ENCODE measurements at regions not wholly inside any gene's neighbourhood (a gene's known extent, or its start where the extent isn't known, plus 50 kb on each side); places are given as distances from the start of the nearest gene placed in this dataset.
"Not testable (repeated sequence)": the region's sequence is repeated elsewhere in the genome, so short reads cannot be mapped to it uniquely, and the experiment has no call there.

DNA sequence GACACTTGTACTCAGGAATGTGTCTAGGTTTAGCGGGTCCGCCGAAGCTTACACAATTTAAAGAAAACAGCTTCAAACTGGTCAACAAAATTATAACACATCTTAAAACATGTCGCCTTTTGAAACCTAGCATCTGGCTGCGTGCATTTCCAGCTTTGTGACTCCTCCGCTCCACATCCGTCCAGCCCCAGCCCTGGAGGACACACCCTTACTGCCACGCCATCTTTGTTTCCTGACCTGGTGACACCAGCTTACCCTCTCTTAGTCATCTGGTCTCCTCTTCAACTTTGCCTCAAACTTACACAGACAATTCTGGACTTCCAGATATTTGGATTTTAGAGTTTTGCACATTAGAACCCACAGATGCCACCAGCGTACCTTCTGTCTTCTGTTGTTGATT is 198.7 kb upstream of the VSTM2A start:
- DNase-seq (ENCODE audit: low read depth in 3 of 3, low spot score in 2 of 3) = no peak

DNA sequence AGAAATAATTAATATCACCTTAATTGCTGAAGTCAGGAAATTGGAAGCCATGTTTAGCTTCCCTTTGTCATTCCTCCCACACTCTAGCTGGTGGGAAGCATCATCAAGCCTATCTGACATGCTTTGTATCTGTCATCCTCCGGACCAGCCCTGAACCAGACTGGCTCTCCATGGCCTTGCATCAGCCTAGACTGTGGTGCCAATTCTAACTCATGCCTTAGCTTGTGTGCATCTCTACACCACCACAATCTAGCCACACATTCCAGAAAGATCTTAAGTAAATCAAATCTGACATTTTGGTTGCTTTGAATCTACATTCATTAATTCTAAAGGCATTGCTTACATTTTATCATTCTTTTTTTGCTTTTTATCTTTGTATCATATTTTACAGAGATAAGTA is 196.4 kb upstream of the VSTM2A start:
- no peak for DNase-seq (ENCODE audit: low read depth in 3 of 3, low spot score in 2 of 3)

DNA sequence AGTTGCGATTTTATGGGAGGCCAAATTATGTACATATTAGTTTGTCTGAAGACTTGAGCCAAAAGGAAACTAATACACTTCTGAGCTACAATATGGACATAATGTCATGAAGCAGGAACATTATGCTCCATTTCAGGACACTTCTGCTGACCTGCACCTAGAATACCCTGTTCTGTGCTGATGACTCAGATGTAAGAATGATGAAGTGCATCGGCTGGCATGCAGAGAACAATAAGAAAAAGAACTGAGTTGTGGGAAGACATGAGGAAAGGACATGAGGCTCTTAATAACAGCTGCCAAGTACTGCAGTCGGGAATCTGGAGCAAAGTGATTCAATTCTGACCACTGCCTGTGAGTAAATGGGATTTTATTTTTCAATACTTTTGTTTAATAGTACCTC is 192.9 kb upstream of the VSTM2A start:
- DNase-seq (ENCODE audit: low read depth in 3 of 3, low spot score in 2 of 3) = no peak

DNA sequence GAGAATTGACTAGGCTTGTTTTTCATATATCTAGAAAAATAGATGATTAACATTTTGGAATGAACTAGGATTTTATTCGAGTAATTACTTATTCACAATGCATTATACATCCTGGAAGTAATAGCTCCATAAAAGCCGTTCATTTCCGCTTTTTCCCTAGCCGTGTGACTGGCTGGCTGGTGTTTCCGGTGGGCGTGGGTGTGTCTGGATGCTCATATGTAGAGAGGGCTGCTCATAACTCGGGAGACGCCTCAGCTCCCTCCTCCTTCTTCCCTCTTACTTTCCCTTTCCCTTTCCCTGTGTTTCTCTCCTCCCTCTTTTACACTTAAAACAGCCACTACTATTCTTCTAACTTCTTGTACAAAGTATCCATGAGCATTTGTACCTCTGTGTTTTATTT is 187.7 kb upstream of the VSTM2A start:
- DNase-seq (ENCODE audit: low read depth in 3 of 3, low spot score in 2 of 3) = no peak

DNA sequence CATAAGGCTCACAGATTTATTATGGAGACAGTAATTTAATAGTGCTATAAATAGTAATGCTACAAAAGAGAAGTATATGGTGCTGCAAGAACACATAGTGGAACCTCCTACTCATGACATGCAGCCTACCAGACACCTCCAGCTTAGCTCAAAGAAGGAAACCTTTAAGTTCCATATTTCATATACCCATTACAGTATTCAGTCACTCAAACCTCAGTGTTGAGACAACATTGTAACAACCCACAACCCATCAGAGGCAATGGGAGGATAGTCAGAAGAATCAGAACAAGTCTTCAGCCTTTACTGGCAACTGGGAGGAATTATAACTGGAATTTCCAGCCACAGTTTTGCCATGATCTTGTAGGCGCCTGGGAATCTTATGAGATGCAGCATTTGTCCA is 186.3 kb upstream of the VSTM2A start:
- no peak for DNase-seq (ENCODE audit: low read depth in 3 of 3, low spot score in 2 of 3)

DNA sequence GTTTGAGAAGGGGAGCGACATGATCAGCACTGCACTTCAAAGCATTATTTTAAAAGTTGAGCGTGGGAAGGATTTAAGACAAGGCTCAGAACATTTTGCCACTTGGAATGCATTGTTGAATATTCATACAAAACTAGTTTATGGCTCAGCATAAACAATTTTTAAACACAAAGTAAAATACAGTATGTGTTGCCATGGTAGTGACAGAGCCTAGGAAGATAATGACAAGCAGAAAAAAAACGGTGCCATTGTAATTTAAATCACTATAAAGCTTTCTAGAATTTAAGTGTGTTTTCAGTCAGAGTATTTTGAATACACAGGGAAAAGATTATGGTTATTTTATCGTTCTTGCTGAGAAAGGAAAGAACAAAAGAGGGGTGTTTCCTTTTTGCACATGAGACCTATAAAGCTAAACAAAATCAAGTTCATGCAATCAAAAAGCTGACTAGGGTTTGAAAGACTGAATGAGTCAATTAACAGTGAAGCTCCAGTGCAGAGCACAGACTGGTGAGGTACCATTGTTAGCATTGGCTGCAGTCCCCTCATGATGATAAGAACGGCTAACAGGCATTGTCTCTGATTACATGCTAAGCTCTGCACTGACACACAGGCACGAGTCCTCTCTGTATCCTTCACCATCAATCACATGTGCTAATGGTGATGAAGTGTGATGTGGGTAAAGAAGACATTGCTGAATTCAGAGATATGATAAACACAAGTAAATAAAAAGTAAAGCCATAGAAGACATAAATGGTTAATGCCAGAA is 181.9 kb upstream of the VSTM2A start:
- no peak for DNase-seq (ENCODE audit: low read depth in 3 of 3, low spot score in 2 of 3)

DNA sequence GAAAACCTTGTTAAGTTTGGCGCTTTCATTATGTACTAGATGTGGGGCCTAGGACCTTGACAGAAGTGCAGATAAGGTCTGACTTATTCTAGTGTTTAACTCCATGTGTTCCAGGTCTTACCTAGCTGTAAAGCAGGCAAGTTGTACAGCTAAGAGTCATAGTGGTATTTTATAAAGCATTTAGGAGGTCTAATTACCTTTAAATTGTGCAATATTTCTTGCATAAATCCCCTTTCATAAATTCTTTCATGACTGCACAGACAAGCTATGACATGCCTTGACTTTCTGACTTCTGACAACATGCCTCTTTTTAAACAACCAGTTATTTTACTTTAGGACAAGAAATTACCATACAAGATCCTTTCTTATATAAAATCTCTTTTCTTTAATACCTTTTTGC is 151.6 kb upstream of the VSTM2A start:
- DNase-seq (ENCODE audit: low read depth in 3 of 3, low spot score in 2 of 3) = no peak

DNA sequence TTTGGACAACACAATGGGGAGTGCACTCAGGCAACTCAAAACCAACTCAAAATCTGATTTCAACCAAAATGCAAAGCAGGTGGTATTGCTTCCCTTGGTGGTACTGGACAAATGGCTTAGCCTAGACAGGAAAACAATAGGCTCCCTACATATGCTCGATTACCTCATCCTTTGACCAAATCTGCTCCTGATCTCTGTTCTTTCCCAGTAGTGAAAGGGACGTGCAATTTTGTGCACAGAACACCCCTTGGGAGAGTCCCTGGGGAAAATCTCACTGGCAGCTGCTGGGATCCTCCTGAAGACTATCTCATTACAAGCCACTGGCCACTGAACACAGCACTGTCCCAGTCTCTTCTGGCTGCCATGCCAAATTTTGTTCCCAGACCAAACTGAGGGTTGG is 149.2 kb upstream of the VSTM2A start:
- DNase-seq (ENCODE audit: low read depth in 3 of 3, low spot score in 2 of 3) = no peak

DNA sequence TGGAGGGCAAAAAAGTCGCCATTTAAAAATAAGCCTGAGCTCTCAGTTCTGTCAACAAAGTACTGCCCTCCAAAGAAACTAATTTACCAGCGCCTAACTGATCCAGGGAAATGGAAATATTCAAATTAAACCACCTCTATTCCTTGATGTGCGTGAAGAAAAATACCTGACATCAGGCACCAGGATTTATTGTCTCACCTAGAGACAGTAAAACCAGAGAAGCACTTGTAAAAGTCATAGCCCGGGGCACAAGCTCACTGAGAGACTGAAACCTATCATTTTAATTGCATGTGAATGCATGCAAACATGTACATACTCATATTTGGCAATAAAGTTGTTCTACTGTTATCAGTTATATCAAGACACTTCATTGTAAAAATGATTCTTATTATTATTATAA is 147.3 kb upstream of the VSTM2A start:
- peak in 1 of 3 donors; percentile 23 for DNase-seq (ENCODE audit: low read depth in 3 of 3, low spot score in 2 of 3)

DNA sequence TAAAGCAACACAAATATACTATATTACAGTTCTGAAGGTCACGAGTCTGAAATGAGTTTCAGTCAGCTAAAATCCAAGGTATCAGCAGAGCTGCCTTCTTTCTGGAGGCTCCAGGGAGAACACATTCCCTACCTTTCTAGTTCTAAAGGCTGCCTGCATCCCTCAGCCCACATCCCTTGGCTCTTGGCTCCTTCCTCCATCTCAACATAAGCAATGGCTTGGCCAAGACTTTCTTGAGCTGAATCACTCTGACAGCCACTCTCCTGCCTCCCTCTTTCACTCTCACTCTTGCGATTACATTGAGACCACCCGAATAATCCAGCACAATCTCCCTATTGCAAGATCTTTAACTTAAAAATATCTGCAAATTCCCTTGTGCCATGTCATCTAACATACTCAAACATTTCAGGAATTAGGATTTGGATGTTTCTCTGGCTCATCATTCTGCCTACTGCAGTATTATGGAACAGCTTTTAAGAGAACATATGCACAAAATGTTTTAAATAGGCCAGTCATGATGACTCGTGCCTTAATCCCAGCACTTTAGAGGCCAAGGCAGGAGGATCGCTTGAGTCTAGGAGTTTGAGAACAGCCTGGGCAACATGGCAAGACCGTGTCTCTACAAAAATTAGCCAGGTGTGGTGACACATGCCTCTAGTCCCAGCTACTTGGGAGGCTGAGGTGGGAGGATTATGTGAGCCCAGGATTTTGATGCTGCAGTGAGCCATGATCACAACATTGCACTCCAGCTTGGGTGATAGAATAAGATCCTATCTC is 144.2 kb upstream of the VSTM2A start:
- peak in 1 of 3 donors; percentile 24 for DNase-seq (ENCODE audit: low read depth in 3 of 3, low spot score in 2 of 3)

DNA sequence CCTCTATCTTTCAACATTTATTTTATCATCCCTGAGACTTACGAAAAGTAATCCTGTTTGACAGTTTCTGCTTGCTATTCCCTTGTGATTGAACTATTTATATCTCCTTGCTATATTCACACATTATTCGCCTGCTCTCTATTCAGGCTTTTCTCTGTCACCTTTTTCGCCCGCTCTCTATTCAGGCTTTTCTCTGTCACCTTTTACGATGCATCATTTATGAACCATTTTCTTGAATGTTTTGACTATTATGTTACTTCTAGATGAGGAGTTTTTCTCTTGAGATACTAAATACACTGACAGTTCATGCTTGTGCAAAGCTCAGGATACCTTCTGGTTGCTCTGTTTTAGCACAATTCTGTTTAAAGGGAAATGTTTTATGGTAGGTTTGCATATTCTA is 143.3 kb upstream of the VSTM2A start:
- DNase-seq (ENCODE audit: low read depth in 3 of 3, low spot score in 2 of 3) = no peak

DNA sequence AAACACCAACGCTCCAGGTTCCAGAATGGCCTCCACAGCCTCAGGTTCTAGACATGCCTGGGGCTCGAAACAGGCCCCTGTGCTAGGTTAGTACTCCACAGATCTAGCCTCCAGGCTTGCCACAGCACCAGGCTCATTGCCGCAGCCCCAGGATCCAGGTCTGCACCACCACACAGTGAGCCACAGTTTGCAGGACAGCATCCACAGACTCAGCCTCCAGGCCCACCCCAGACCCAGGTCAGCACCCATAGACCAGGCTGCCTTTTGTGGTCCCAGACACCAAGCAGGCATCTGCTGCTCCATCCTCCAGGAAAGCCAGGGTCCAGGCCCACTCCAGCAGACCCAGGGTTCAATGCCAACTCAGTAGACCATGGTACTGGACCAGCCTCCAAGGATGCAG is 132.3 kb upstream of the VSTM2A start:
- DNase-seq (ENCODE audit: low read depth in 3 of 3, low spot score in 2 of 3) = no peak

DNA sequence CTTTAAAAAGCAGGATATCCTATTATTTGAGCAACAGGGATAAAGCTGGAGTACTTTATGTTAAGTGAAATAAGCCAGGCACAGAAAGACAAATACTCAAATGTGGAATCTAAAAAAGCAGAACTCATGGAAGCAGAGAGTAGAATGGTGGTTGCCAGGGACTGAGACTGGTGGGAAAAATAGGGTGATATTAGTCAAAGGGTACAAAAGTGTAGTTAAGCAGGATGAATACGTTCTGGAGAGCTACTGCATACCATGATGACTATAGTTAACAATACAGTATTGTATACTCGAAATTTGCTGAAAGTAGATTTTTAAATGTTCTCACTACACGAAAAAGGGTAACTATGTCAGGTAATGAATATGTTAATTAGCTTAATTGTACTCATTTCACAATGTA is 125.5 kb upstream of the VSTM2A start:
- DNase-seq (ENCODE audit: low read depth in 3 of 3, low spot score in 2 of 3) = no peak

DNA sequence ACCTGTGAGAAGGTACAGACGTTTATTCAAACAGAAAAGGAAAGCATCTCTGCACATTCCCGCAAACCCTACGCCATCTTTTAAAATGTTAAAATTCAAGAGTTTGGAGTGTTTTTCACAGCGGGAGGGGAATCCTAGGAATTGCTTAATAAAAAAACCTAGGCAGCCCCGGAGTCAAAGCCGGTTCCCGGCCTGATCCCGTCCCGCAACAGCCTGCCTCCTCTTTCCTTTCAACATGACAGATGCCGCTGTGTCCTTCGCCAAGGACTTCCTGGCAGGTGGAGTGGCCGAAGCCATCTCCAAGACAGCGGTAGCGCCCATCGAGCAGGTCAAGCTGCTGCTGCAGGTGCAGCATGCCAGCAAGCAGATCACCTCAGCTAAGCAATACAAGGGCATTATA is 123.0 kb upstream of the VSTM2A start:
- DNase-seq (ENCODE audit: low read depth in 3 of 3, low spot score in 2 of 3) = no peak

DNA sequence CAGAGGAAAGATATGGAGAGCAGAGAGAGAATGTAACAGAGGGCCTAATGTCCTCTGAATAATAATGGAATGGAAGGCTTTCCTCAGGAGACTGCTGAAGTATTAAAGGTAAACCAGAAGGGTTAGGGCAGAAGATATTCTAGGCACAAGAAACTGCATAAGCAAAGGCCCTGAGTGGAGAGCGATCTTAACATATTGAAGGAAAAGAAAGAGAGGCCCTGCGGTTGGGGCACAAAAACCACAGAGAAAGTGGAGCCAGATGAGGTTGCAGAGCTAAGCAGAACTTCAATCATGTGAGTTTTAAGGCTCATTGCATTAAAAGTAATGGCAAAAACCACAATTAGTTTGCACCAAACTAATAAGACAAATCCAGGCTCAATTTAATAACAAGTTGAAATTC is 115.8 kb upstream of the VSTM2A start:
- DNase-seq (ENCODE audit: low read depth in 3 of 3, low spot score in 2 of 3) = no peak

DNA sequence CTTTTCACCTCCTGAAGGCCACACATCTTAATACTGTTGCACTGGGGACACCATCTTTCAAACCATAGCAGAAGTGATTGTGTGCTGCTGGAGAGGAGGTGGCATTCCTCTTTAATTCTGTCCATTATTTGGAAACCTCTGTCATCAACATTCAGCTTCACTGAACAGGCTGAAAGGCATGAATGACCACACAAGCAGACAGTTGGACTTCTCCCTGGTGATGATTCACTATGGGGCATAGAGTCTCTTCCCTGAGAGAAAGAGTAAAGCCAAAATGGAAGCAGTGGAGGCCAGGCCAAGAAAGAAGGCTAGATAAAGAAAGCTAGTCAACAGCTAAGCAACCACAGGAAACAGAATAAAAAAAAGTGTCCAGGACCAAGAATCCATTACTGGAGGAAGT is 113.1 kb upstream of the VSTM2A start:
- no peak for DNase-seq (ENCODE audit: low read depth in 3 of 3, low spot score in 2 of 3)

DNA sequence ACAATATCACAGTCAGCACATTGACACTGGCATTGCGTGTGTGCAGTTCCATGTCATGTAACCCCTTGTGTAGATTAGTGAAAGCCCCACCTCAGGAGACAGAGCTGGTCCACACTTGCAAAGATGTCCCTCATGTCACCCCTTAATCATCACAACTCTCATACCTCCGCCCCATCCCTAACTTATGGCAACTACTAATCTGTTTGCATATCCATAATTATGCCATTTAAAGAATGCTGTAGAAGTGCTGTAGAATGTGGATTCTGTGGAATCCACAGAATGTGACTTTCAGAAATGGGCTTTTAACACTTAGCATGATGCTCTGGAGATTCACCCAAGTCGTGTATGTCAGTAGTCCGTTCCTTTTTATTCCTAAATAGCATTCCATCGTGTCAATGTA is 102.8 kb upstream of the VSTM2A start:
- DNase-seq (ENCODE audit: low read depth in 3 of 3, low spot score in 2 of 3) = no peak

DNA sequence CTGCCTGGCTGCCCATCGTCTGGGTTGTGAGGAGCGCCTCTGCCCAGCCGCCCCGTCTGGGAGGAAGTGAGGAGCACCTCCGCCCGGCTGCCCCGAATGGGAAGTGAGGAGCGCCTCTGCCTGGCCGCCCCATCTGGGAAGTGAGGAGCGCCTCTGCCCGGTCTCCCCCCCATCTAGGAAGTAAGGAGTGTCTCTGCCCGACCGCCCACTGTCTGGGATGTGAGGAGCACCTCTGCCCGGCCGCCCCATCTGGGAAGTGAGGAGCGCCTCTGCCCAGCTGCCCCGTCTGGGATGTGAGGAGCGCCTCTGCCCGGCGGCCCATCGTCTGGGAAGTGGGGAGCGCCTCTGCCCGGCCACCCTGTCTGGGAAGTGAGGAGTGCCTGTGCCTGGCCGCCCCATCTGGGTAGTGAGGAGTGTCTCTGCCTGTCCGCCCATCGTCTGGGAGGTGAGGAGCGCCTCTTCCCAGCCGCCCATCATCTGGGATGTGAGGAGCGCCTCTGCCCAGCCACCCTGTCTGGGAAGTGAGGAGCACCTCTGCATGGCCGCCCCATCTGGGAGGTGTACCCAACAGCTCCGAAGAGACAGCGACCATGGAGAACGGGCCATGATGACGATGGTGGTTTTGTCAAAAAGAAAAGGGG is 98.0 kb upstream of the VSTM2A start:
- not testable (repeated sequence) for DNase-seq (ENCODE audit: low read depth in 3 of 3, low spot score in 2 of 3)

DNA sequence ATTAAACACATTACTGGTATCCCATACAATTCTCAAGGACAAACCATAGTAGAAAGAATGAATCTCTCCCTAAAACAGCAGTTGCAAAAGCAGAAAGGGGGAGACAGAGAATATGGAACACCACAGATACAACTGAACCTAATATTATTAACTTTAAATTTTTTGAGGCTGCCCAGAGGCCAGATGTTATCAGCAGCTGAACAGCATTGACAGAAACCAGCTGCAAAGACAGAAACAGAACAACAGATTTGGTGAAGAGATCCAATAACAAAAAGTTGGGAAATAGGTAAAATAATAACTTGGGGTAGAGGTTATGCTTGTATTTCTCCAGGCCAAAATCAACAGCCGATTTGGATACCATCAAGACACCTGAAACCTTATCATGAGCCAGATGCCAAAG is 89.0 kb upstream of the VSTM2A start:
- DNase-seq (ENCODE audit: low read depth in 3 of 3, low spot score in 2 of 3) = not testable (repeated sequence)

DNA sequence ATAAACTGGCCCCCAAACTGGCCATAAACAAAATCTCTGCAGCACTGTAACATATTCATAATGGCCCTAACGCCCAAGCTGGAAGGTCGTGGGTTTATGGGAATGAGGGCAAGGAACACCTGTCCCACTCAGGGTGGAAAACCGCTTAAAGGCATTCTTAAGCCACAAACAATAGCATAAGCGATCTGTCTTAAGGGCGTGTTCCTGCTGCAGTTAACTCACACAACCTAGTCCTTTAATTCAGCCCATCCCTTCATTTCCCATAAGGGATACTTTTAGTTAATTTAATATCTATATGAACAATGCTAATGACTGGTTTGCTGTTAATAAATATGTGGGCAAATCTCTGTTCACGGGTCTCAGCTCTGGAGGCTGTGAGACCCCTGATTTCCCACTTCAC is 87.5 kb upstream of the VSTM2A start:
- DNase-seq (ENCODE audit: low read depth in 3 of 3, low spot score in 2 of 3) = not testable (repeated sequence)

DNA sequence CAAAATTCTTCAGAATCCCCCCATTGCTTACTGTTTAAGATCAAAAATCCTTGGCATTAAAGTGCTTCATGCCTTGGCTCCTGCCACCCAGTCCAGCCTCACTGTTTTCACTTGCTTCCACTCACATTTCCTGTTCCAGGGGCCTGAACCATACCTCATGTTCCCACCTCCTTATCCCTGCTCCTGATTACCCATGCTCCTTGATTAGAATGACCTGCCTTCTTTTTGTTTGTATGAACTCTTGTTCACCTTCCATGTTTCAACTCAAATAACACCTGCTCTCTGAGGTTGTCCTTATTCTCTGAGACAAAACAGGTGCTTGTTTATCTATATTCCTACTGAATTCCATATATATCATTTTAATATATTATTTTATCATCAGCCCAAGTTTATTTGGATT is 77.1 kb upstream of the VSTM2A start:
- no peak for DNase-seq (ENCODE audit: low read depth in 3 of 3, low spot score in 2 of 3)

DNA sequence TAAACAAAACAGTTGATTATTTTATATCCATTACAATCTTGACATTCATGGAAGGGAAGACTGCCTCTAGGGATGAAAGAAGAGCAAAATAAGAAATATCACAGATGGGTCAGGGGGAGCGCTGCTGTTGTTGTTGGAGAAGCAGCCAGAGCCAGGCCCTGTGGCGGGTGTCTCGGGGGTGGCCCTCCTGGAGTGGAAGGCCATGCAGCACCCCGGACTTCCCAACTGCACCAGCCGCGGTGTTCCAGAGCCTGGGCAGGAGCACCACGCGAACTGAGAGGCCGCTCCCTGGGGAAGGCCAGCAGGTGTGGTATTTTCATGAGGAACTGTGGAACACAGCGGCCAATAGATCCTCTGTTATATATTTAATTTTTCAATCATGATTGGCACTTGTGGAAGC is 72.4 kb upstream of the VSTM2A start:
- no peak for DNase-seq (ENCODE audit: low read depth in 3 of 3, low spot score in 2 of 3)
